ENCODE measurements at regions not wholly inside any gene's neighbourhood (a gene's known extent, or its start where the extent isn't known, plus 50 kb on each side); places are given as distances from the start of the nearest gene placed in this dataset.

GRCh38 chr20:52619101-52619500 lies 353.1 kb upstream of the TSHZ2 start:
- no peak for DNase-seq (ENCODE audit: low read depth)
- no peak for TF ChIP-seq CTCF (IDR thresholded peaks at IDR 0.05; ENCODE audit: insufficient read depth, low read depth, low read length)
- no peak overlapping the region for H3K4me3 ChIP-seq (ENCODE audit: low read depth, low read length)

DNA sequence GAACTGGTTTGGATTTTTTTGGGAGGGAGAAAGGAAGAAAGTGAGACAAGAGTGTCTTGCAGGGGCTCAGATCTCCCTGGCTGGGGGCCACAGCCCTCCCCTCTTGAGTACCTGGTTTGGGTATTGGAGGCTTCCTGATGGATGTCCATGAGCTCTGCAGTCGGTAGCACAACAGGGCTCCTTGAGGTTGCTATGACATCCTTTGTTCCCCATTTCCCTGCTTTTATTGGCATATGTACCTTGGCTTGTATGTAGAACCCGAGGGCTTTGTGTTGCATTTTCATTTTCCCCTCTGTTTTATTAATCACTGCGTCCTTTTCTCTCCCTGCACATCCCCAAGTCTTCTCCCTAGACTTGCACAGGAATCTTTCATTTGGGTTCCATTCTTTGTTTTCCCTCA lies 355.5 kb upstream of the TSHZ2 start:
- DNase-seq (ENCODE audit: low read depth) = no peak
- TF ChIP-seq CTCF (IDR thresholded peaks at IDR 0.05; ENCODE audit: insufficient read depth, low read depth, low read length) = no peak
- no peak overlapping the region for H3K4me3 ChIP-seq (ENCODE audit: low read depth, low read length)

- no peak overlapping the region for H3K4me3 ChIP-seq (ENCODE audit: low read depth, low read length)
- no peak for TF ChIP-seq CTCF (IDR thresholded peaks at IDR 0.05; ENCODE audit: insufficient read depth, low read depth, low read length)
- DNase-seq (ENCODE audit: low read depth) = no peak
Measured at GRCh38 chr20:52614051-52614863, 357.9 kb upstream of the TSHZ2 start.

- no peak for DNase-seq (ENCODE audit: low read depth)
- H3K4me3 ChIP-seq (ENCODE audit: low read depth, low read length) = no peak overlapping the region
- TF ChIP-seq CTCF (IDR thresholded peaks at IDR 0.05; ENCODE audit: insufficient read depth, low read depth, low read length) = no peak
Measured at GRCh38 chr20:52612046-52612632, 360.0 kb upstream of the TSHZ2 start.

- H3K4me3 ChIP-seq (ENCODE audit: low read depth, low read length) = no peak overlapping the region
- TF ChIP-seq CTCF (IDR thresholded peaks at IDR 0.05; ENCODE audit: insufficient read depth, low read depth, low read length) = no peak
- DNase-seq (ENCODE audit: low read depth) = no peak
Measured at GRCh38 chr20:52610749-52611148, 361.4 kb upstream of the TSHZ2 start.

DNA sequence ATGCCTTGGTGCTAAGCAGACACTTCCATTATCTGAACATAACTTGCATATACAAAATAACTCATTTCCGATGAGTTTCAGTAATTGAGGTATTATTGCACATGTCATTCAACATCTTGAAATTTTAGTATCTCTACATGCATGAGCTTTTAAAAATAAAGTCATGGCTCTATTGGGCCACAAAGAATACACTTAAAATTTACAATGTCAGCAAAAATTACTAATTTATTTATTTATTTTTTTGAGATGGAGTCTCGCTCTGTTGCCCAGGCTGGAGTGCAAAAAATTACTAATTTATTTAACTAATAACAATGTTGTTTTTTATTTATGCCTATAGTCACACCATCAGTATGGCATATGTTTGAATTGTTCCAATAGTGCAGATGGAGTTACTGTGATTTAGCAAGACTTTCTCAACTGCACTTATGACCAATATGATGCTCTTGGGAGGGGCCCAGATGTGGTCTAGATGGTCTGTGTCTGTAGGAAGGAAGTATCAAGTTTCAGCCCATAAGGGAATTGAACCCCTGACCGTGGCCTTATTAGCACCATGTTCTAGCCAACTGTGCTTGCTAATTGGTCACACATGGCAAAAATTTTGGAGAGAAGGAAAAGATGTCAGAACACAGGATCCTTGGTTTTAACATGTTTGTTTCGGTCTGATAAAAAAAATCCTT lies 370.7 kb upstream of the TSHZ2 start:
- no peak for TF ChIP-seq CTCF (IDR thresholded peaks at IDR 0.05; ENCODE audit: insufficient read depth, low read depth, low read length)
- no peak for DNase-seq (ENCODE audit: low read depth)
- H3K4me3 ChIP-seq (ENCODE audit: low read depth, low read length) = no peak overlapping the region
